ENCODE measurements at regions not wholly inside any gene's neighbourhood (a gene's known extent, or its start where the extent isn't known, plus 50 kb on each side); places are given as distances from the start of the nearest gene placed in this dataset.

DNA sequence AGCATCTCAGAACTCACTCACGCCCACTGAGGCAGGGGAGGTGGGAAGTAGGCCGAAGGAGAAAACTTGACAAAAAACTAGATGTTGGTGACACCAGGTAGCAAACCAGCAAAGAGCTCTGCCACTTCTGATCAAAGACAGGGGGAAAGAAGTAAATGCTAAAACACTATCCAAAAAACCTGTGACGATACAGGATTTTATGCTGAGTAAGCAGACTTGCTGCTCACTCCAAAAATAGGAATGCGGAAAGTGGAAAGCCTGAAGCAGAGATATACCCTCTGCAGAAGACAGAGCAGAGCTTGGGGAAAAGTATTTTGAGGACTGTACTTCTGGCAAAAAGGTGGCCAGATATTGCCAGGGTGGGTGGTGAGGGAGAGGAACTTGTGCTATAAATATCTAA lies 73.3 kb upstream of the YPEL5 start:
- Histone ChIP-seq H3K4me1 (ENCODE audit: insufficient read depth) (no peaks in the 10 kb centered on the region), H3K27ac (ENCODE audit: low read depth) (no peak overlapping the region), H3K4me3 (ENCODE audit: low read depth, low read length) (no peak overlapping the region), H3K36me3 (ENCODE audit: insufficient read depth) (no peaks in the 10 kb centered on the region)
- 70% methylated on average over 4 of the region's 4 CpGs for WGBS
- no peak for DNase-seq (ENCODE audit: extremely low spot score)

DNA sequence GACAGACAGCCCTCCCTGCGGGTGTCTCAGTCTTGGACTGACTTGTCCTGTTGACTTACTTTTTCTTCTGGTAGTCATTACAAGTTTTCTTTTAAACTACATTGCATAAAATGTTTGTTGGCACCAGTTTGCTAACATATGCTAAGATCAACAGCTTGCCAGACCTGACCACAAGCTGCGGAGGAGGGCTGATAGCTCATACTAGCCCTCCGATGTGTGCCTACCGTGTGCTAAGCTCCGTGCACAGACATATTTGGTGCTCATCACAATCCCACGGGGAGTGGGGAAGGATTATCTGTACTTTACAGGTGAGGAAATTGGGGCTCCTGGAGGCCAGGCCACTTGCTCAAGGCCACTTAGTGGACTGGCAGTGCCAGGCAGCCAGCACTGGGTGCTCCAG lies 72.8 kb upstream of the YPEL5 start:
- WGBS, result 66% methylated on average over 6 of the region's 6 CpGs
- no peak for DNase-seq (ENCODE audit: extremely low spot score)
- H3K27ac ChIP-seq (ENCODE audit: low read depth), result no peak overlapping the region
- no peaks in the 10 kb centered on the region for H3K36me3 ChIP-seq (ENCODE audit: insufficient read depth)
- no peak overlapping the region for H3K4me3 ChIP-seq (ENCODE audit: low read depth, low read length)
- no peaks in the 10 kb centered on the region for H3K4me1 ChIP-seq (ENCODE audit: insufficient read depth)

DNA sequence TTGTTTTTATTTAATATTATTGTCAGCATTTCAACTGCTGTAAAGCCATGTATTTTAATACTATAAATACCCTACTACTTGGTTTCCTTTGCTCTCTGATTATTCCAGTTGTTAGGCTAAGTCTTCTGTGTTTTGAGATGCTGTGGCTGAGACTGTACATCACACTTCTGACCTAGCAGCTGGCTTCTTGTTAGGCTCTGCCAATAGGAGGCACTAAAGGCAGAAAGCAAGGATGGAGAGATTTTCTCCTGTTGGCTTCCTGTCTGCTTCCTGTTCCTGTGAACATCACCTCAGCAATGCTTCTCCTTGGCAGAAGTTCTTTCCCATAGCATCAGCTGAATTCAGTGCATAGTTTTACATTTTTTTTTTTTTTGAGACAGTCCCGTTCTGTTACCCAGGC lies 68.3 kb upstream of the YPEL5 start:
- H3K4me3 ChIP-seq (ENCODE audit: low read depth, low read length), result no peak overlapping the region
- H3K36me3 ChIP-seq (ENCODE audit: insufficient read depth), result no peaks in the 10 kb centered on the region
- H3K4me1 ChIP-seq (ENCODE audit: insufficient read depth), result no peaks in the 10 kb centered on the region
- no peak for DNase-seq (ENCODE audit: extremely low spot score)
- WGBS, result 63% methylated on average over 1 of the region's 1 CpG
- no peak overlapping the region for H3K27ac ChIP-seq (ENCODE audit: low read depth)

DNA sequence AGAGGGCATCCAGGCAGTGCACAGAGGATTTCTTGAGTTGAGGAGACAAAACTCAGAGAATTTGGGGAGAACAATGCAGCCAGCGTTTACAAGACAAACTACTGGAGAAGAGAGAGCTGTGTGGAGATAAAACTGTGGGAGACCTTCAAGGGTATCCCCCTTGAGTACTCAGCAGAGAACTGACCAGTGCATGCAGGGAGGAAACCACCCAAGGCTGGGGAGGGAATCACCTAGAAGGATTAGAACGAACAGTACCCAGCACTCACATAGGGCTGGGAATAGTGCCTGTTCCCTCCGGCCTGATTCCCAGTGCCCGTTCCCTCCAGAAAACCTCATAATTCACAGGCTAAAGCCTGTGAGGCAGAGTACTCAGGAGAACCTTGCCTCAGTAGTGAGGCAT lies 61.9 kb upstream of the YPEL5 start:
- Histone ChIP-seq H3K36me3 (ENCODE audit: insufficient read depth) (no peaks in the 10 kb centered on the region), H3K4me1 (ENCODE audit: insufficient read depth) (no peaks in the 10 kb centered on the region), H3K27ac (ENCODE audit: low read depth) (no peak overlapping the region), H3K4me3 (ENCODE audit: low read depth, low read length) (no peak overlapping the region)
- 71% methylated on average over 4 of the region's 4 CpGs for WGBS
- DNase-seq (ENCODE audit: extremely low spot score), result no peak

DNA sequence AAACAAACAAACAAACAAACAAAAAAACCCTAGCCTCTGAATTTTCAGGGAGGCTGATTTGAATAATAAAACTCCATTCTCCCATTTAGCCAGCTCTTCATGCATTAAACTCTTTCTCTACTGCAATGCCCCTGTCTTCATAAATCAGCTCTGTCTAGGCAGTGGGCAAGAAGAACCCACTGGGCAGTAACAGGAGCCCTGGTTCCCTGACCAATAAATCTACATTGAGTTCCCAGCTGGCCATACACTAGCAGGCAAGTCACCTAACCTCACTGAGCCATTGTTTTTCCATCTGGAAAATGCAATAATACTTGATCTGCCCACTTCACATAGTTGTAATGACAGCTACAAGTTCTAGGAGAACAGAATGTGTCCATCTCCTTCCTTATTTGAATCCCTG lies 57.6 kb upstream of the YPEL5 start:
- Histone ChIP-seq H3K4me1 (ENCODE audit: insufficient read depth) (no peaks in the 10 kb centered on the region), H3K27ac (ENCODE audit: low read depth) (no peak overlapping the region), H3K4me3 (ENCODE audit: low read depth, low read length) (no peak overlapping the region), H3K36me3 (ENCODE audit: insufficient read depth) (no peaks in the 10 kb centered on the region)
- no peak for DNase-seq (ENCODE audit: extremely low spot score)

DNA sequence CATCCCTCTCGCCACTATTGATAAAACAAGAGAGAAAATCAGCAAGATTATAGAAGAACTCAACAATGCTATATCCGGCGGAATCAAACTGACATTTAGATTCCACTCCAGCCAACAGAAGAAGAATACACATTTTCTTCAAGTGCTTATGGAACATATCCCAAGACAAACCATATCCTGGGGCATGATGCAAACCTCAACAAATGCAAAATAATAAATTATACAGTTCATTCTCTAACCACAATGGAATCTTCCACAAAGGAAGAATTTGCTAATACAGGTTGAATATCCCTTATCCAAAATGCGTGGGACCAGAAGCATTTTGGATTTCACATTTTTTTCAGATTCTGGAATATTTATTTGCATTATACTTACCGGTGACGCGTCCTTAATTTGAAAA lies 51.4 kb upstream of the YPEL5 start:
- no peak for DNase-seq (ENCODE audit: extremely low spot score)
- no peaks in the 10 kb centered on the region for H3K36me3 ChIP-seq (ENCODE audit: insufficient read depth)
- 84% methylated on average over 7 of the region's 7 CpGs for WGBS
- no peaks in the 10 kb centered on the region for H3K4me1 ChIP-seq (ENCODE audit: insufficient read depth)
- no peak overlapping the region for H3K27ac ChIP-seq (ENCODE audit: low read depth)
- H3K4me3 ChIP-seq (ENCODE audit: low read depth, low read length), result no peak overlapping the region

DNA sequence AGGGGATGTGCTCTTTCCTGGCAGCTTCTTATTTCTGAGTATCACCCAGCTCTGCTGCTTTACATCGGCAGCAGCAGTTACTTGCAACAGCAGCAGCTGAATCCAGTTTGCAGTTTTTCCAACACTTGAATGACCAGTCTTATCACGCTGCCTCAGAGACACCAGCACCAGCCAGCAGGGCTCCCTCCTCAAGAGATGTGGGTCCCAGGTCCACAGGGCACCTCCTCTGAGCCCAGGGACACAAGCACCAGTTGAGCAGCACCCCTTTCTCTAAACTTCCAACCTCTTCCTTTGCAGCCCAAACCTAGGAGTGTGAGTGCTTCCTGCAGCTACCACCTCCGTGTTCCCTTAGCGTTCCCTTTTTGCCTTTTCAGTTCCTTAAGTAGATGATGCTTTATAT lies 50.4 kb upstream of the YPEL5 start:
- no peak overlapping the region for H3K4me3 ChIP-seq (ENCODE audit: low read depth, low read length)
- 54% methylated on average over 4 of the region's 4 CpGs for WGBS

More for the DNA sequence above, 50.4 kb upstream of the YPEL5 start:
- no peak overlapping the region for H3K27ac ChIP-seq (ENCODE audit: low read depth)
- no peak for DNase-seq (ENCODE audit: extremely low spot score)
- no peaks in the 10 kb centered on the region for H3K4me1 ChIP-seq (ENCODE audit: insufficient read depth)
- no peaks in the 10 kb centered on the region for H3K36me3 ChIP-seq (ENCODE audit: insufficient read depth)
